ENCODE measurements at regions not wholly inside any gene's neighbourhood (a gene's known extent, or its start where the extent isn't known, plus 50 kb on each side); places are given as distances from the start of the nearest gene placed in this dataset.

- in situ Hi-C loops (cut with HindIII; ENCODE audit: low pct_ligation_motif_present, low sequenced_read_pairs), result no loop called here
- Histone ChIP-seq H3K27ac (no peak overlapping the region), H3K4me3 (ENCODE audit: low read depth, low read length) (no peak overlapping the region), H3K27me3 (replicated peaks) (no peaks in the 10 kb centered on the region), H3K36me3 (replicated peaks) (no peaks in the 10 kb centered on the region)
- no peak for TF ChIP-seq CTCF (IDR thresholded peaks at IDR 0.05; ENCODE audit: low read depth, low read length, missing control alignments)
- DNase-seq, result no peak
Observed at GRCh38 chr6:145428706-145429105, 306.6 kb downstream of the EPM2A start.

GRCh38 chr6:145442110-145442509 is 293.2 kb downstream of the EPM2A start:
- DNase-seq, result no peak
- no peaks in the 10 kb centered on the region for H3K27me3 ChIP-seq (replicated peaks)
- H3K27ac ChIP-seq, result no peak overlapping the region
- TF ChIP-seq CTCF (IDR thresholded peaks at IDR 0.05; ENCODE audit: low read depth, low read length, missing control alignments), result no peak
- no peak overlapping the region for H3K4me3 ChIP-seq (ENCODE audit: low read depth, low read length)
- in situ Hi-C loops (cut with HindIII; ENCODE audit: low pct_ligation_motif_present, low sequenced_read_pairs), result no loop called here
- no peaks in the 10 kb centered on the region for H3K36me3 ChIP-seq (replicated peaks)

GRCh38 chr6:145445674-145446073 is 289.6 kb downstream of the EPM2A start:
- Histone ChIP-seq H3K4me3 (ENCODE audit: low read depth, low read length) (no peak overlapping the region), H3K27ac (no peak overlapping the region), H3K36me3 (replicated peaks) (no peaks in the 10 kb centered on the region), H3K27me3 (replicated peaks) (no peaks in the 10 kb centered on the region)
- no peak for DNase-seq
- in situ Hi-C loops (cut with HindIII; ENCODE audit: low pct_ligation_motif_present, low sequenced_read_pairs), result no loop called here
- no peak for TF ChIP-seq CTCF (IDR thresholded peaks at IDR 0.05; ENCODE audit: low read depth, low read length, missing control alignments)

GRCh38 chr6:145451029-145451428 is 284.3 kb downstream of the EPM2A start:
- no peak for TF ChIP-seq CTCF (IDR thresholded peaks at IDR 0.05; ENCODE audit: low read depth, low read length, missing control alignments)
- no peak for DNase-seq
- in situ Hi-C loops (cut with HindIII; ENCODE audit: low pct_ligation_motif_present, low sequenced_read_pairs), result no loop called here
- H3K36me3 ChIP-seq (replicated peaks), result no peaks in the 10 kb centered on the region
- H3K27ac ChIP-seq, result no peak overlapping the region
- H3K27me3 ChIP-seq (replicated peaks), result no peaks in the 10 kb centered on the region
- no peak overlapping the region for H3K4me3 ChIP-seq (ENCODE audit: low read depth, low read length)

- no peak for DNase-seq
- no peak for TF ChIP-seq CTCF (IDR thresholded peaks at IDR 0.05; ENCODE audit: low read depth, low read length, missing control alignments)
- Histone ChIP-seq H3K27ac (no peak overlapping the region), H3K27me3 (replicated peaks) (no peaks in the 10 kb centered on the region), H3K4me3 (ENCODE audit: low read depth, low read length) (no peak overlapping the region), H3K36me3 (replicated peaks) (no peaks in the 10 kb centered on the region)
- in situ Hi-C loops (cut with HindIII; ENCODE audit: low pct_ligation_motif_present, low sequenced_read_pairs), result no loop called here
Observed at GRCh38 chr6:145453376-145453775, 281.9 kb downstream of the EPM2A start.

- DNase-seq, result no peak
- no peaks in the 10 kb centered on the region for H3K36me3 ChIP-seq (replicated peaks)
- H3K4me3 ChIP-seq (ENCODE audit: low read depth, low read length), result no peak overlapping the region
- no peak for TF ChIP-seq CTCF (IDR thresholded peaks at IDR 0.05; ENCODE audit: low read depth, low read length, missing control alignments)
- no peaks in the 10 kb centered on the region for H3K27me3 ChIP-seq (replicated peaks)
- H3K27ac ChIP-seq, result no peak overlapping the region
- in situ Hi-C loops (cut with HindIII; ENCODE audit: low pct_ligation_motif_present, low sequenced_read_pairs), result no loop called here
Observed at GRCh38 chr6:145454006-145454405, 281.3 kb downstream of the EPM2A start.

All from brain microvascular endothelial cell (primary cell).